ENCODE measurements at regions not wholly inside any gene's neighbourhood (a gene's known extent, or its start where the extent isn't known, plus 50 kb on each side); places are given as distances from the start of the nearest gene placed in this dataset.
"Not testable (repeated sequence)": the region's sequence is repeated elsewhere in the genome, so short reads cannot be mapped to it uniquely, and the experiment has no call there.

GRCh38 chr10:131810036-131810804, 90.6 kb upstream of the PPP2R2D start:
- DNase-seq, result no peak

DNA sequence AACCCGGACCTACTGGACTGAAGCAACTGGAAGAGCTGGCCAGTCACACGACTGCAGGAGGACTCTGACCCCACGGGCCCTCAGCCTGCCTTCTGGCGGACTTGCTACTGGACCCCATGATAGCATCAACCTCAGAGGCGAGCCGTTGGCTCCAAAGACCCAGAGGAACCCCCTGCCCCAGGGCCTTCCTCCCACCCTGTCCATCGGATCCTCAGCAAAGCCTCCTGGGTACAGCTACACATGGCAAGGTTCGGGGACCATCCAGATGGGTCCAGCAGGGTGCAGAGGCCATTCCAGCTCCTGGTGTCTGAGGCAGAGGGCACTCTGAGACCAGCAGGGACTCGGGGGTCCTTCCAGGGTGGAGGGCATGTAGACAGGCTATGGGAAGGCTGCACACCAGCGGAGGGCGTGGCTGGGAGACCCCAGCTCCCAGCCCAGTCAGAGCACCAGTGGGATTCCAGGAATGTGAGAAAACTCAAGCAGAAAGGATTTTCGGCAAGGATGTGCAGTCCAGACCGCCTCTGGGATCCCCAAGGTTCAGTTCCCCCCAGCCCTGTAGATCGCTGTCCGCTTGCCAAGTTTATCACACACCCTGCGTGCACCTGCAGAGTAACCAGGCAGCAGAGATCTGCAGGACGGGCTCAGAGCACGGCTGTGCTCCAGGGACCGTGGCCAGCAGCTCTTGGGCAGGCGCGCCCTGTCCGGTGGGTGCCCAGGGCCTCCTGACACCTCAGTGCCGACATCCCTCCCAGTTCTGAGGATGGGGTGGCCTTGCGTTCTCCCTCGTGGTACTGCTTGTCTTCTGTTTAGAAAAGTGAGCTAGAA, 89.8 kb upstream of the PPP2R2D start:
- DNase-seq, result no peak

DNA sequence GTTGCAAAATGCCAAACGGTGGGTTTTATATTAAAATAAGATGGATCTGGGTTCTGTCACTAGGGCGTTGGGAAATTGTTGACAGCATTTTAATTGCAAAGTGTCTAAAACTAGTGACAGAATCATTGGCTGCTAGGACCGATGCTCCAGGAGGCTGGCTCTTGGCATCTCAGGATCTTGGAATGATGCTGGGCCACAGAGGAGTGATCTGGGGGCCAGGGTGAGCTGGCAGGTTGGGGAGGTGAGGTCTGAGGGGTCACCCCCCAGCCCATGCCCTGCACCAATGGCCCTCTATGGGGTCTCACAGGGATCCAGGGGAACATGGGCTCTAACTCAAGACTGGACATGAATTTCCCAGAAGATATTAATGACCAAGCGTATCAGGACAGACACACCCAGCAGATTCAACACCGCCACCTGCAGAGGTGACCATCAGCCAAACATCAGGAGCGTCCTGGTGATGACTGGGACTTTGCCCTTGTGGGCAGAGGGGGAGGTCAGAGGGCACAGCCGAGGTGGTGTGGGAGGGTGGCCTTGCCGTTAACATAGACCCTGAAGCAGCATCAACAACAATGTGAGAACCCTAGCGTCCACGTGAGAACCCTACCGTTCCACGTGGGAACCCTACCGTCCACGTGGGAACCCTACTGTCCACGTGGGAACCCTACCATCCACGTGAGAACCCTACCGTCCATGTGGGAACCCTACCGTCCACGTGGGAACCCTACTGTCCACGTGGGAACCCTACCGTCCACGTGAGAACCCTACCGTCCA, 89.0 kb upstream of the PPP2R2D start:
- DNase-seq, result no peak

GRCh38 chr10:131812736-131813604, 87.8 kb upstream of the PPP2R2D start:
- DNase-seq, result no peak

DNA sequence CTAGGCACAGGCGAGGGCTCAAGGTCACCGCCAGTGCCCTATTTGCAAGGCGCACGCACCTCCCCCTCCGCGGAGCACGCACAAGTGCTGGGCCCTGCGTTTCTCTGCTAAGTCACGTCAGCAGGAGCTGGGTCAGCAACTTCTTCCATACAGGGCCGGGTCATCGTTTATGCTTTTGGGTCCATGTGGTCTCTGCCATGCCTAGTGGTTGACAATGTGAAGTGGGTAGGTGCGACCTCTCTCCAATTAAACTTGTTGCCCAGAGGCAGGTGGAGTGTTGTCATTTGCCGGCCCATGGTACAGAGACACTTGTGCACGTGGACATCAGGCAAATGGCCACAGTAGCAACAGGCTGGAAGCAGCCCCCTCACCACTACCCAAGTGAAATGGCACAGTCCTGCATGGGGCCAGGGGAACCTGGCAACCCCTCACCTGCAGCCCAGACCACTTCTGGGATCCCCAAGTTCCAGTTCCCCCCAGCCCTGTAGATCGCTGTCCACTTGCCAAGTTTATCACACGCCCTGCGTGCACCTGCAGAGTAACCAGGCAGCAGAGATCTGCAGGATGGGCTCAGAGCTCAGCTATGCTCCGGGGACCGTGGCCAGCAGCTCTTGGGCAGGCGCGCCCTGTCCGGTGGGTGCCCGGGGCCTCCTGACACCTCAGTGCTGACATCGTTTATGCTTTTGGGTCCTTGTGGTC, 86.1 kb upstream of the PPP2R2D start:
- no peak for DNase-seq

- DNase-seq, result no peak
Measured at GRCh38 chr10:131815266-131816156, 85.3 kb upstream of the PPP2R2D start.

GRCh38 chr10:131816157-131816775, 84.5 kb upstream of the PPP2R2D start:
- DNase-seq, result no peak

GRCh38 chr10:131816941-131817700, 83.7 kb upstream of the PPP2R2D start:
- DNase-seq, result no peak

- no peak for DNase-seq
Measured at GRCh38 chr10:131817866-131818509, 82.8 kb upstream of the PPP2R2D start.

DNA sequence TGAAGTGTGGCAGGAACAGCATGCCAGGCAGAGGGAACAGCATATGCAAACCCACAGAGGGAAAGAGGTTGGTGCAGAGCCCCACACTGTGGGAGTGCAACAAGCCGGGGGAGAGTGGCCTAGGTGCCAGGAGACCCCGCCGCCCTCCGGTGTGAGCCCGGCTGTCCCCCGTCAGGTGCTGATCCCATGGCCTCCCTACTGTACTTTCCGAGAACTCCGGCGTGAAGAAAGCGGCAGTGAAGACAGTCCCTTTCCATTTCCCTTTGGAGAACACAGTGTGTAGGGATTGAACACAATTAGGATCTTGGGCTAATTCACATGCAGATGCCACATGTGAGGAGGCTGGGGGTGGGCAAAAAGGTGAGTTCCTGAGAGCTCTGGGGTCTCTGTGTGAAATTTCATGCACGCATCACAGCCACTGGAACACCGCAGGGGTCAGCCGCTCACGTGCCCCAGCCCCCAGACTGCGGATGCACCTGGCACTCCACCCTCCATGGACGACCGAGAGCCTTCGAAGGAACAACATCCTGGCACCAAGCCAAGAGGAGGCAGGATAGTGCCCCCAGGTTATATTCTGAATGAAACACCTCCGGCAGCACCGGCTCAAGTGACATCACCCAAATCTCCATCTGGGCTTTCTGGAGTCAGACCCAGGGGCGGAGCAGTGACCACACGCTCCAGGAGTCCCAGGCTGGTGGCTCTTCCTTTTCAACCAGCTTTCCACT, 82.1 kb upstream of the PPP2R2D start:
- no peak for DNase-seq

GRCh38 chr10:131819241-131820072, 81.4 kb upstream of the PPP2R2D start:
- DNase-seq, result no peak

- no peak for DNase-seq
Measured at GRCh38 chr10:131820626-131821025, 80.2 kb upstream of the PPP2R2D start.

- no peak for DNase-seq
Measured at GRCh38 chr10:131821378-131822012, 79.3 kb upstream of the PPP2R2D start.

DNA sequence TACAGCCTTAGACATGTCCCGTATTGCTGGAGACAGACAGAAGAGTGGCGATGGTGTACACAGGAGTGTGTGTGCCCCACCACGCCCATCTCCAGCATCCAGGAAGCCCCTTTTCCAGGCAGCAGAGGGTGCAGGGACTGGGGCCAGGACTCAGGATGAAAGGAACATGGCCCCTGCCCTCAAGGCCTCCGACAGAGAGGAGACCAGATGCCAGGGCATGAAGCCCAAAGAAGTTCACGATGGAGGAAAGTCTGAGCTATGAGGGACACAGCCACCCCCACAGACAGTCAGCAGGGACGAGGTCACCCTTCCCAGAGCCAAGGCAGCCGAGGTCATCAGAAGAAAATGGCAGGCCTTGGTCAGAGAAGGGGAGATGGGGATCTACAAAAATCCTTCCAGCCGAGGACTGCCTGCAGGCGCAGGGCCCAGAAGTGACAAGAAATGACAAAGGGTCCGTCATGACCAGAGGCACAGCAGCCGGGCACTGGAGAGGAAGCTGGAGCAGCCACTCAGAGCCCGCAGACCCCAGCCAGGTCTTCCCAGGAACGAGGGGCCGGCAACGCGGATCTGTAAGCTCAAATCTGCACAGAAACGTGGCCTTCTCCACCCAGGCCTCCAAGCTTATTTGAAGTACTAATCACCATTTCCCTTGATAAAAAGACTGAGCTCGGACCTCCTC, 78.7 kb upstream of the PPP2R2D start:
- DNase-seq, result no peak

DNA sequence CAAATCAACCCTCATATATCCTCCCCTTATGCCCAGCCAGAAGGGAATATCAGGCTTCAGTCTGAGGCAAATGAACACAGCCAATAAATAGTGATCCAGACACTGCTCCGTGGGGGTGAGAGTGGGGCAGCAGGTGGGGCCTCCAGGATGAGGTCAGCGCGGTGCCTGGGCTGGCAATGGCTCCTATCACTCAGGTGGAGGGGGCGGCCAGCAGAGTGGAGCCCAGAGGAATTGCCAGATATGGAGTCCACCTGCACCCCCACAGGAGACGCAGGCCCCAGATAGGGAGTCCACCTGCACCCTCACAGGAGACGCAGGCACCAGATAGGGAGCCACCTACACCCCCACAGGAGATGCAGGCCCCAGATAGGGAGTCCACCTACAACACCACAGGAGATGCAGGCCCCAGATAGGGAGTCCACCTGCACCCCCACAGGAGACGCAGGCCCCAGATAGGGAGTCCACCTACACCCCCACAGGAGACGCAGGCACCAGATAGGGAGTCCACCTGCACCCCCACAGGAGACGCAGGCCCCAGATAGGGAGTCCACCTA, 78.0 kb upstream of the PPP2R2D start:
- DNase-seq, result no peak

- DNase-seq, result not testable (repeated sequence)
Measured at GRCh38 chr10:131823601-131824099, 77.2 kb upstream of the PPP2R2D start.

Data from hematopoietic multipotent progenitor cell treated with erythropoietin and hydrocortisone succinate and interleukin-3 and kit ligand, for 4 days (in vitro differentiated cells).